ENCODE measurements at regions not wholly inside any gene's neighbourhood (a gene's known extent, or its start where the extent isn't known, plus 50 kb on each side); places are given as distances from the start of the nearest gene placed in this dataset.

- no peaks in the 10 kb centered on the region for H3F3A ChIP-seq (ENCODE audit: low read depth)
- H4K20me1 ChIP-seq (ENCODE audit: insufficient read depth, low read length, poor library complexity, severe bottlenecking) = no peaks in the 10 kb centered on the region
- H3K9ac ChIP-seq (ENCODE audit: low read depth, low read length, poor library complexity, severe bottlenecking) = no peak overlapping the region
- H3K27me3 ChIP-seq (ENCODE audit: insufficient read depth, low read length, poor library complexity, severe bottlenecking) = no peaks in the 10 kb centered on the region
- TF ChIP-seq CTCF (conservative IDR thresholded peaks at IDR 0.05; ENCODE audit: low read length) = no peak
- no peak for TF ChIP-seq EZH2phosphoT487 (IDR thresholded peaks at IDR 0.05; ENCODE audit: borderline replicate concordance)
- H3K4me2 ChIP-seq (ENCODE audit: low read depth, low read length, poor library complexity, severe bottlenecking) = no peak overlapping the region
- H3K9me3 ChIP-seq (ENCODE audit: insufficient read depth, low read depth, low read length) = no peaks in the 10 kb centered on the region; the same call in 1 of the 2 replicates
- no peak overlapping the region for H3K4me3 ChIP-seq (ENCODE audit: low read length, poor library complexity, severe bottlenecking)
- H3K36me3 ChIP-seq (ENCODE audit: insufficient read depth, low read length) = no peaks in the 10 kb centered on the region
- no peaks in the 10 kb centered on the region for H3K79me2 ChIP-seq (ENCODE audit: insufficient read depth, low read length)
- H3K9me2 ChIP-seq (replicated peaks; ENCODE audit: low read depth, low read length) = no peaks in the 10 kb centered on the region
- no peaks in the 10 kb centered on the region for H3K4me1 ChIP-seq (ENCODE audit: insufficient read depth, low read length, poor library complexity, severe bottlenecking)
- H2AFZ ChIP-seq (ENCODE audit: low read length) = no peak overlapping the region
Observed at GRCh38 chr7:20558963-20559716, 56.3 kb upstream of the ABCB5 start.

GRCh38 chr7:20559883-20560282, 55.6 kb upstream of the ABCB5 start:
- no peaks in the 10 kb centered on the region for H4K20me1 ChIP-seq (ENCODE audit: insufficient read depth, low read length, poor library complexity, severe bottlenecking)
- no peak overlapping the region for H3K4me3 ChIP-seq (ENCODE audit: low read length, poor library complexity, severe bottlenecking)
- no peaks in the 10 kb centered on the region for H3K9me2 ChIP-seq (replicated peaks; ENCODE audit: low read depth, low read length)
- H3F3A ChIP-seq (ENCODE audit: low read depth) = no peaks in the 10 kb centered on the region
- TF ChIP-seq EZH2phosphoT487 (IDR thresholded peaks at IDR 0.05; ENCODE audit: borderline replicate concordance) = no peak
- no peak for TF ChIP-seq CTCF (conservative IDR thresholded peaks at IDR 0.05; ENCODE audit: low read length)
- no peaks in the 10 kb centered on the region for H3K9me3 ChIP-seq (ENCODE audit: insufficient read depth, low read depth, low read length)
- no peaks in the 10 kb centered on the region for H3K4me1 ChIP-seq (ENCODE audit: insufficient read depth, low read length, poor library complexity, severe bottlenecking)
- no peak overlapping the region for H3K4me2 ChIP-seq (ENCODE audit: low read depth, low read length, poor library complexity, severe bottlenecking)
- H3K9ac ChIP-seq (ENCODE audit: low read depth, low read length, poor library complexity, severe bottlenecking) = no peak overlapping the region
- no peak overlapping the region for H2AFZ ChIP-seq (ENCODE audit: low read length)
- no peaks in the 10 kb centered on the region for H3K36me3 ChIP-seq (ENCODE audit: insufficient read depth, low read length)
- no peaks in the 10 kb centered on the region for H3K27me3 ChIP-seq (ENCODE audit: insufficient read depth, low read length, poor library complexity, severe bottlenecking)
- H3K79me2 ChIP-seq (ENCODE audit: insufficient read depth, low read length) = no peaks in the 10 kb centered on the region

GRCh38 chr7:20560325-20561180, 54.9 kb upstream of the ABCB5 start:
- no peaks in the 10 kb centered on the region for H3K9me2 ChIP-seq (replicated peaks; ENCODE audit: low read depth, low read length)
- H3K4me2 ChIP-seq (ENCODE audit: low read depth, low read length, poor library complexity, severe bottlenecking) = no peak overlapping the region
- no peaks in the 10 kb centered on the region for H3K27me3 ChIP-seq (ENCODE audit: insufficient read depth, low read length, poor library complexity, severe bottlenecking)
- H3K4me3 ChIP-seq (ENCODE audit: low read length, poor library complexity, severe bottlenecking) = no peak overlapping the region
- no peaks in the 10 kb centered on the region for H3F3A ChIP-seq (ENCODE audit: low read depth)
- no peak overlapping the region for H2AFZ ChIP-seq (ENCODE audit: low read length)
- H4K20me1 ChIP-seq (ENCODE audit: insufficient read depth, low read length, poor library complexity, severe bottlenecking) = no peaks in the 10 kb centered on the region
- no peak for TF ChIP-seq CTCF (conservative IDR thresholded peaks at IDR 0.05; ENCODE audit: low read length)
- TF ChIP-seq EZH2phosphoT487 (IDR thresholded peaks at IDR 0.05; ENCODE audit: borderline replicate concordance) = no peak
- H3K4me1 ChIP-seq (ENCODE audit: insufficient read depth, low read length, poor library complexity, severe bottlenecking) = no peaks in the 10 kb centered on the region
- no peaks in the 10 kb centered on the region for H3K36me3 ChIP-seq (ENCODE audit: insufficient read depth, low read length)
- no peaks in the 10 kb centered on the region for H3K9me3 ChIP-seq (ENCODE audit: insufficient read depth, low read depth, low read length)
- H3K9ac ChIP-seq (ENCODE audit: low read depth, low read length, poor library complexity, severe bottlenecking) = no peak overlapping the region
- no peaks in the 10 kb centered on the region for H3K79me2 ChIP-seq (ENCODE audit: insufficient read depth, low read length)

All from Loucy (cell line).